Hepatocyte (in vitro differentiated cells): ENCODE measurements at regions not wholly inside any gene's neighbourhood (a gene's known extent, or its start where the extent isn't known, plus 50 kb on each side); places are given as distances from the start of the nearest gene placed in this dataset.

Source experiments
- CTCF ChIP-seq: fragments of 200-600 bp; sonication (generic); IDR thresholded peaks from 2 replicates; pipeline ENCODE4 v1.5.1; 2016; ENCODE audit warnings: antibody characterized with exemption, mild to moderate bottlenecking; ENCODE audit not compliant: poor library complexity
- EZH2 ChIP-seq: fragments of 200-600 bp; sonication (generic); IDR thresholded peaks from 2 replicates; pipeline ENCODE4 v1.6.1; 2016; ENCODE audit warnings: antibody characterized with exemption, mild to moderate bottlenecking, borderline replicate concordance

GRCh38 chr6:74253261-74253660 is 557.3 kb downstream of the CD109 start:
- TF ChIP-seq CTCF, result no peak
- no peak for TF ChIP-seq EZH2
